HL-60 (cell line): ENCODE measurements at regions not wholly inside any gene's neighbourhood (a gene's known extent, or its start where the extent isn't known, plus 50 kb on each side); places are given as distances from the start of the nearest gene placed in this dataset.

ENCODE experiments used
- POLR2AphosphoS5 ChIP-seq: IDR thresholded peaks from 2 replicates; pipeline ENCODE4 v1.6.1; 2012; ENCODE audit warnings: low read depth
- TF ChIP-seq, protein P1 (sequence below): IDR thresholded peaks from 2 replicates; pipeline ENCODE4 v1.6.1; 2012; ENCODE audit warnings: low read depth; ENCODE audit not compliant: insufficient replicate concordance
- TF ChIP-seq, protein P2 (sequence below): IDR thresholded peaks from one replicate; pipeline ENCODE4 v1.5.1; 2011; ENCODE audit warnings: low read length, control low read depth, inconsistent platforms; ENCODE audit not compliant: insufficient read depth

DNA sequence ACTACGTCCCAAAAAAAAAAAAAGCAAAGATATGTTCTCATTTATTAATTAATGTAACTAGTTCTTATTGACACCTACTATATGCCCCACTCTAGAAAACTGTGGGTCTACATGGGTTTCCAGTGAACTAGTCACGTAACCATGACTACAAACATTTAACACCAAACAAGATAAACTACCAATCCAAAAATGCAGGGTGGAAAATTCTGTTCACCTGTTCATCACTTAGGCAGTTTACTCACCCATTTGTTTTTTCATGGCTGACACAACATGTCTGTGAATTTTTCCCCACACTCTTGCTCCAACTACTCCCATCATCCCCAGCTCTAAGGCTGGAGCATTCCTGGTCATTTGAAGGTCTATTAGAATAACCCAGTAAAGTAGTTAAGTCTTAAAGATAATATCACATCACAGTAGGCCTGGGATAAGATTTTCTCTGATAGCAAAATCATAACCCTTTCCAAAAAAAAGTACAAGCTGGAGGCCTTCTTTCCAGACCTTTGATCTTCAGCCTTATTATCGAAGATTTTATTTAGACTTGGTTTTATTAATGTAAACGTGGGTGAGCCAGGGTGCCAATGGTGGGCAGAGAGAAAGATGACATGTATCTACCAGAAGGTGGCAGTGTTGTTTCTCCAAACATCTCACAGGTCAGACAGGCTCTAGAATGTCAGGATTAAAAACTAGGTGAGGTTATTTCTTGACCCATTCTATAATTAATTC is 61.6 kb upstream of the DAAM1 start:
- TF ChIP-seq, protein P1, sequence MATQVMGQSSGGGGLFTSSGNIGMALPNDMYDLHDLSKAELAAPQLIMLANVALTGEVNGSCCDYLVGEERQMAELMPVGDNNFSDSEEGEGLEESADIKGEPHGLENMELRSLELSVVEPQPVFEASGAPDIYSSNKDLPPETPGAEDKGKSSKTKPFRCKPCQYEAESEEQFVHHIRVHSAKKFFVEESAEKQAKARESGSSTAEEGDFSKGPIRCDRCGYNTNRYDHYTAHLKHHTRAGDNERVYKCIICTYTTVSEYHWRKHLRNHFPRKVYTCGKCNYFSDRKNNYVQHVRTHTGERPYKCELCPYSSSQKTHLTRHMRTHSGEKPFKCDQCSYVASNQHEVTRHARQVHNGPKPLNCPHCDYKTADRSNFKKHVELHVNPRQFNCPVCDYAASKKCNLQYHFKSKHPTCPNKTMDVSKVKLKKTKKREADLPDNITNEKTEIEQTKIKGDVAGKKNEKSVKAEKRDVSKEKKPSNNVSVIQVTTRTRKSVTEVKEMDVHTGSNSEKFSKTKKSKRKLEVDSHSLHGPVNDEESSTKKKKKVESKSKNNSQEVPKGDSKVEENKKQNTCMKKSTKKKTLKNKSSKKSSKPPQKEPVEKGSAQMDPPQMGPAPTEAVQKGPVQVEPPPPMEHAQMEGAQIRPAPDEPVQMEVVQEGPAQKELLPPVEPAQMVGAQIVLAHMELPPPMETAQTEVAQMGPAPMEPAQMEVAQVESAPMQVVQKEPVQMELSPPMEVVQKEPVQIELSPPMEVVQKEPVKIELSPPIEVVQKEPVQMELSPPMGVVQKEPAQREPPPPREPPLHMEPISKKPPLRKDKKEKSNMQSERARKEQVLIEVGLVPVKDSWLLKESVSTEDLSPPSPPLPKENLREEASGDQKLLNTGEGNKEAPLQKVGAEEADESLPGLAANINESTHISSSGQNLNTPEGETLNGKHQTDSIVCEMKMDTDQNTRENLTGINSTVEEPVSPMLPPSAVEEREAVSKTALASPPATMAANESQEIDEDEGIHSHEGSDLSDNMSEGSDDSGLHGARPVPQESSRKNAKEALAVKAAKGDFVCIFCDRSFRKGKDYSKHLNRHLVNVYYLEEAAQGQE, result no peak
- no peak for TF ChIP-seq POLR2AphosphoS5
- TF ChIP-seq, protein P2, sequence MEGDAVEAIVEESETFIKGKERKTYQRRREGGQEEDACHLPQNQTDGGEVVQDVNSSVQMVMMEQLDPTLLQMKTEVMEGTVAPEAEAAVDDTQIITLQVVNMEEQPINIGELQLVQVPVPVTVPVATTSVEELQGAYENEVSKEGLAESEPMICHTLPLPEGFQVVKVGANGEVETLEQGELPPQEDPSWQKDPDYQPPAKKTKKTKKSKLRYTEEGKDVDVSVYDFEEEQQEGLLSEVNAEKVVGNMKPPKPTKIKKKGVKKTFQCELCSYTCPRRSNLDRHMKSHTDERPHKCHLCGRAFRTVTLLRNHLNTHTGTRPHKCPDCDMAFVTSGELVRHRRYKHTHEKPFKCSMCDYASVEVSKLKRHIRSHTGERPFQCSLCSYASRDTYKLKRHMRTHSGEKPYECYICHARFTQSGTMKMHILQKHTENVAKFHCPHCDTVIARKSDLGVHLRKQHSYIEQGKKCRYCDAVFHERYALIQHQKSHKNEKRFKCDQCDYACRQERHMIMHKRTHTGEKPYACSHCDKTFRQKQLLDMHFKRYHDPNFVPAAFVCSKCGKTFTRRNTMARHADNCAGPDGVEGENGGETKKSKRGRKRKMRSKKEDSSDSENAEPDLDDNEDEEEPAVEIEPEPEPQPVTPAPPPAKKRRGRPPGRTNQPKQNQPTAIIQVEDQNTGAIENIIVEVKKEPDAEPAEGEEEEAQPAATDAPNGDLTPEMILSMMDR, result peak; percentile 30
